Mucosa of gallbladder (tissue), 1 donor: ENCODE measurements at regions not wholly inside any gene's neighbourhood (a gene's known extent, or its start where the extent isn't known, plus 50 kb on each side); places are given as distances from the start of the nearest gene placed in this dataset.

ENCODE experiments used
- DNase-seq: peaks from one replicate; pipeline ENCODE4 v3.0.0-alpha.2; 2020; ENCODE audit warnings: low spot score
- donor health status: DM: no; HTN: no; CAD: no.

GRCh38 chr5:124317451-124317850 lies 429.0 kb downstream of the ZNF608 start:
- no peak for DNase-seq

DNA sequence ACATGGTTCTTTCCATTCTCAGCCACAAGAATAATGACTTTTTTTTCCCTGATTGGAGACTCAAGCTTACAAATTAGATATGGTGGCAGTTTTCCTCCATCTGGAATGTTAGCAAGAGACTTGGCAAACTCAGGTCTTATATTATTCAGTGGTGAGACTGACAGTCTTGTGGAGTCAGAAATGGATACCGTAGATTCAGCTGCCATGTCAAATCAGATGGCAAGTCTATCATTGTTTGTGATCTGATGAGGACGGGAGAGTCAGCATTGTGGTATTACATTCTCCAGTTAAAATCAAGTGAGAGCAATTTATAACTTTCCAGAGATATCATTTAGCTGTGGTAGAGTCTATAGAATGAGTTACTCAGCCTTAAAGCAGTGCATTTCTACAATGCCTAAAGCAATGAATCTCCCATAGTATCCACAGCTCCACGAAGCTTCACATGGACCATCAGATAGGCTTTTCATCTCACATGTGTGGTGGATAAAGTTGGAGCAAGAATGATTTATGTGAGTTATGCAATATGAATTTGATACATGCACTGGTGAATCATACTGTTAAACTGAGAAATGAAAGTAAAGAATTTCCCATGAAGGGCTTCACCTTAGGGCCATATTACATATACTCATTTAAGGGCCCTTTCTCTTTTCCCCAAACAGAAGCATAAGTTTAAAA lies 430.6 kb downstream of the ZNF608 start:
- no peak for DNase-seq

- no peak for DNase-seq
These were observed 436.0 kb downstream of the ZNF608 start for GRCh38 chr5:124310453-124310852.

- no peak for DNase-seq
These were observed 437.0 kb downstream of the ZNF608 start for GRCh38 chr5:124309241-124309980.

DNA sequence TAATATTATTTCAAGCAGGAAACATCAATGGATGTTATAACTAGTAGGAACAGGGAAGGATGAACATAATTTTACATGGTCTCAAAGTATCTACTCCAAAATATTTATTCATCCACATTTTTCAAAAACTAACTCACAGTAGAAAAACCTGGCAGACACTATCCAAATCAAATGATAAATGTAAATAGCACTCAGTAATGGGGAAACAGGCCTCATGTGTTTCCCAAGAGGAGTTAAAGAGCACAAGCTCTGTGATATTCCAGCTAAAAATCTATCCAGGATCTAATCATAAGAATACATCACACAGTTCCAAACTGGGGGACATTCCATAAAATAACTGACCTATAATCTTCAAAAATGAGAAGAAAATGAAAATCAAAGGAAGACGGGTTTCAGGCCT lies 443.1 kb downstream of the ZNF608 start:
- no peak for DNase-seq

GRCh38 chr5:124302533-124302932 lies 443.9 kb downstream of the ZNF608 start:
- no peak for DNase-seq

GRCh38 chr5:124301850-124302249 lies 444.6 kb downstream of the ZNF608 start:
- no peak for DNase-seq

- no peak for DNase-seq
These were observed 445.4 kb downstream of the ZNF608 start for GRCh38 chr5:124300815-124301621.

- no peak for DNase-seq
These were observed 448.6 kb downstream of the ZNF608 start for GRCh38 chr5:124297826-124298225.

- no peak for DNase-seq
These were observed 454.1 kb downstream of the ZNF608 start for GRCh38 chr5:124292322-124292855.

- DNase-seq: no peak
These were observed 456.7 kb downstream of the ZNF608 start for GRCh38 chr5:124289641-124290311.

DNA sequence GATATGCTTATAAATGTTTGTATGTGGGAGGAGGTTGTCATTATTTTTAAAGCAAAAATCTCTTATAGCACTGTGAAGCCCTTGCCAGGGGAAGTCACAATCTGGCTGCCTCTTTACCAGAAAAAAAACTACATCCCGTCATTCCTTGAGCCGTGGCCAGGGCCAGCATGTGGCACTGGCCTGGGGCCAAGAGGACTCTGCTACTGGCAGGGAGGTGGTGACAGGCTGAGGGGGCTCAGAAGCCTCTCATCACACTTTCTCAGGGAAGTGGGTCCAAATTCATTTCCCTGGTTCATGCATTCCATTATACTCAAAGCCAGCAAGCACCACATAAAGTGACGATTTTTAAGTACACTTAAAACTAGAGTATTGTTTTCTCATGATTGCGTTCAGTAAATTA lies 457.3 kb downstream of the ZNF608 start:
- no peak for DNase-seq

- no peak for DNase-seq
These were observed 458.6 kb downstream of the ZNF608 start for GRCh38 chr5:124287813-124288212.

DNA sequence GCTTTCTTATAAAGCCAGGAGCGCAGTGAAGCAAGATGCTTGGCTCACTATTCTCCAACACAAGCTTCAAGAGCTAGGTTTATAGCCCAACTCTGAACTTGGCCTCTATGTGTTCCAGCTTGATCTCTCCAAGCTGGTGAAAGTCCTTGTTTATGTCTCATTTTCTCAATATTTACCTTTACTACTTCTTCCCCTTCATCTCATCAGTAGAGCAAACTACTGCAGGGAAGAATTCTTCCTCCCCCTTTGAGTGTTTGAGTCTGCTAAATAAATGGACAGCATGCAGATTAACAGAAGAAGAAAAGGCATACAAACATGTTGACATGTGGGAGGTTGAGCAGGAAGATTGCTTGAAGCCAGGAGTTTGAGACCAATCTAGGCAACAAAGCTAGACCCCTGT lies 460.7 kb downstream of the ZNF608 start:
- DNase-seq: no peak

- DNase-seq: peak; percentile 85
These were observed 461.4 kb downstream of the ZNF608 start for GRCh38 chr5:124285071-124285470.

DNA sequence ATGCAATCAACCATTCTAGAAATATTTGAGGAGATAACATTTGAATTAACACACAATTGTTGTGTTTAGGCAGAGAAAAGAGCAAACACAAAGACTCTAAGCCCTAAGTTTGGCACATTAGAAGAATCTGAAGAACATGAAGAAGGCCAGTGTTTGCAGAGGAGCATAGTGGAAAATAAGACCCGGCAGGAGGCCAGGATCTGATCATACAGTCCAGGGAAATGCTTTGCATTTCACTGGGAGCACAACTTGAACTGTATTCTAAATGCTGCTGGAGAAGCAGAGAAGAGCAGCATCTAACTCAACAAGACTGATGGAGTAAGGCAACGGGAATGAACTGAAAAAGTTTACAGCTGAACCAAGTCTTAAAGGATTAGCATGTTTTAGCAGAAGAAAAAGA lies 463.4 kb downstream of the ZNF608 start:
- DNase-seq: no peak

GRCh38 chr5:124280079-124280478 lies 466.4 kb downstream of the ZNF608 start:
- DNase-seq: no peak

- DNase-seq: no peak
These were observed 467.1 kb downstream of the ZNF608 start for GRCh38 chr5:124279146-124279876.

- DNase-seq: no peak
These were observed 467.8 kb downstream of the ZNF608 start for GRCh38 chr5:124278636-124279035.

DNA sequence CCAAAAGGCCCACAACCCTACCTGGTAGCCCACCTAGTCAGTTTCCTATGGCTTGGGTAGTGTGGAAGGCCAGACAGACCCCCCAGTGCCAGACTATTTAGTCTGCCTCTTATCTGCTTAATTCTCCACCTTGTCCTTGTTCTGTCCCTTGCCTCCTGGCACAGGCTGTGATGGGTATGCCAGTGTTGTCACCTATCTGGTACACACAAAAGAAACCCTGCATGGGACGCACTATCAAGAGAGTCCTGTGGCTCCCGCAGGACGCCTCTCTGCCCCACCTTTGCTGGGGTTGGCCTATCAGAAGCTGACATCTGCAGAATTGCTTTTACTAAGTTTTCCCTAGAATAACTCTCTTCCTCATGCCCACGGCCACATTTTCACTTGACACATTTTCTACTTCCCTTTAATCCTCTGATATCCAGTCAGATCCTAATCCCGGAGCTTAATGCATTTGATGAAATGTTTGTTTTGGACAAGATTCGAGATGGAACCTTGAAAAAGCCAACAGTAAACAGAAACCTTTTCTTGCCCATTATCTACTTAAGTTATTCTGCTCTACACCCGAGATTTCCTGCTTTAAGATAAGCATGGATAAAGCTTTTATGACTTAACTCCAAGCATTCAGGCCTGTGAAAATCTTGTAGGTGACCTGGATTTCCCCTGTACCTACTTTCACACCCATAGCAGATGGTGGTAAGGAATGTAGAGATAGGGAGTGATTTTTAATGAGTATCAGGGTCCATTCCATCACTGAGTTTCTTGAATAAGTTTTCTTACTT lies 468.5 kb downstream of the ZNF608 start:
- no peak for DNase-seq
